Ovary (tissue), 3 donors: ENCODE measurements at regions not wholly inside any gene's neighbourhood (a gene's known extent, or its start where the extent isn't known, plus 50 kb on each side); places are given as distances from the start of the nearest gene placed in this dataset.

ENCODE experiments used
- CTCF ChIP-seq, 3 donors: fragments of 450-650 bp in 2 of 3; fragments of 200-600 bp in 1 of 3; IDR thresholded peaks; one replicate each; pipeline versions ENCODE4 v1.5.1 to v1.8.0; 2016 to 2022; ENCODE audit warnings: antibody characterized with exemption in 3 of 3, mild to moderate bottlenecking in 1 of 3
- POLR2A ChIP-seq: fragments of 450-650 bp; IDR thresholded peaks from one replicate; pipeline ENCODE4 v1.6.1; 2017; ENCODE audit warnings: antibody characterized with exemption, mild to moderate bottlenecking, moderate library complexity
- donor health status: DM: no; HTN: no; CAD: no.

DNA sequence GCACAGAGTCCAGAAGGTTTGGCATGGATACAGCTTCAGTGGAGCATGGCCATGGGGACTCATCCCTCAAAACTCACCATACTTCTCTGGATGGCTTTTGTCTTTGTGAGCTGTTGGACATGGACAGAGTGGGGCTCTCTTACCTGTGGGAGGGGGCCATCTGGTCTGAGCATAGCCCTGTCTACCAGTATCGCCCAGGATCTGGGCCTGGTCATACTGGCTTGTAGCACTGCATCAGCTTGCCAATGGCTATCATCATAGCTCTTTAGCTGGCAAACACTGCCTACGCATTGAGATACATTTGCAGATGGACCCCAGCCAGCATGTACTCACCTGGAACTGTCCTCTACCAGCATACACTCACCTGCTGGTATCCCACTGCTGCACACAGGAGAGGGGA lies 975.2 kb upstream of the NOVA1 start:
- TF ChIP-seq CTCF (IDR thresholded peaks at IDR 0.05) (no peak), POLR2A (no peak)
